ENCODE measurements at regions not wholly inside any gene's neighbourhood (a gene's known extent, or its start where the extent isn't known, plus 50 kb on each side); places are given as distances from the start of the nearest gene placed in this dataset.

DNA sequence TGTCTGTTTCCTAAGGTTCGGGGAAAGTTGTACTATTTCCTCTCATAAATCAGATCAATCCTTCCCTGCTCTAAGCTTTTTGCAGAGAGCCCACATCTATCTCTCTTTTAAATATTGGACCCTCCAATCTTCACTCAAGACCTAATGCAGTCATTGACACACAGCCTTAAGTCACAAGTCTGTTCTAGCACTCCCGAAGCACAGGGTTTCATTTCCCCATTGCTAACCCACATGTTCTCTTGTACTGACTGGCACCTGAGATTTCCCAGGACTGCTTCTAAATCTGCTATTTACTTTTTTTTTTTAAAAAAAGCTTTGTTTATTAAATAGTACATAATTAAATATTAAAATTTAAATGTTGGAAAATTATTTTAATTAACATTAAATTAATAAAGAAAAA, 674.7 kb downstream of the TBC1D22A start:
- TF ChIP-seq CTCF (IDR thresholded peaks at IDR 0.05; ENCODE audit: low read length): no peak
- no peak for TF ChIP-seq EZH2phosphoT487 (IDR thresholded peaks at IDR 0.05; ENCODE audit: low read length)
- no peak for TF ChIP-seq EZH2 (optimal IDR thresholded peaks at IDR 0.05; ENCODE audit: low read depth, low read length)

Measured in MM.1S (cell line).